CD14-positive monocyte (primary cell): ENCODE measurements at regions not wholly inside any gene's neighbourhood (a gene's known extent, or its start where the extent isn't known, plus 50 kb on each side); places are given as distances from the start of the nearest gene placed in this dataset.

Source experiments
- DNase-seq, 3 donors: peaks; one replicate each; pipeline ENCODE4 v3.0.0-alpha.2; 2011 to 2022
- H2AFZ ChIP-seq: 2 replicates; pipeline ENCODE4 v1.6.0; 2012; ENCODE audit warnings: mild to moderate bottlenecking, low read depth, low read length, inconsistent platforms; ENCODE audit not compliant: insufficient read depth, poor library complexity, severe bottlenecking
- H3K27ac ChIP-seq, 2 donors: 1 replicate in 1 of 2; 2 replicates in 1 of 2; pipeline ENCODE4 v1.5.1; 2012 to 2013; ENCODE audit warnings: low read length in 2 of 2, control low read depth in 1 of 2, inconsistent platforms in 1 of 2, low read depth in 1 of 2, mild to moderate bottlenecking in 1 of 2
- H3K27me3 ChIP-seq, 2 donors: one replicate each; pipeline versions ENCODE4 v1.6.0 to v1.6.1; 2011 to 2013; ENCODE audit warnings: low read length in 2 of 2; ENCODE audit not compliant: control insufficient read depth in 2 of 2, insufficient read depth in 2 of 2
- H3K36me3 ChIP-seq, 2 donors: replicated peaks in 1 of 2; 1 replicate in 1 of 2; 2 replicates in 1 of 2; pipeline versions ENCODE4 v1.5.1 to v1.6.1; 2012 to 2013; ENCODE audit warnings: low read length in 2 of 2, control low read depth in 1 of 2, inconsistent platforms in 1 of 2, mild to moderate bottlenecking in 1 of 2; ENCODE audit not compliant: insufficient read depth in 2 of 2, control insufficient read depth in 1 of 2
- H3K4me1 ChIP-seq, 2 donors: 1 replicate in 1 of 2; 2 replicates in 1 of 2; pipeline versions ENCODE4 v1.5.1 to v1.6.1; 2012 to 2013; ENCODE audit warnings: low read length in 2 of 2, control low read depth in 1 of 2, inconsistent platforms in 1 of 2, mild to moderate bottlenecking in 1 of 2, moderate library complexity in 1 of 2; ENCODE audit not compliant: insufficient read depth in 2 of 2, control insufficient read depth in 1 of 2
- H3K4me2 ChIP-seq: replicated peaks from 2 replicates; pipeline ENCODE3; 2012; ENCODE audit warnings: low read length, moderate library complexity, mild to moderate bottlenecking; ENCODE audit not compliant: poor library complexity, severe bottlenecking; ENCODE audit errors: extremely low read depth
- H3K4me3 ChIP-seq, 3 experiments: fragments of 200-600 bp in 1 of 3; sonication (generic) in 1 of 3; replicated peaks in 1 of 3; 1 replicate in 2 of 3; 2 replicates in 1 of 3; pipeline ENCODE4 v1.5.1; 2011 to 2013; ENCODE audit warnings: low read length in 3 of 3, mild to moderate bottlenecking in 3 of 3, control low read depth in 2 of 3, low read depth in 2 of 3, inconsistent platforms in 1 of 3, moderate library complexity in 1 of 3
- H3K79me2 ChIP-seq: 2 replicates; pipeline ENCODE4 v1.6.0; 2012; ENCODE audit warnings: mild to moderate bottlenecking, control low read depth, inconsistent platforms, low read length, moderate library complexity; ENCODE audit not compliant: insufficient read depth
- H3K9ac ChIP-seq: 2 replicates; pipeline ENCODE4 v1.6.0; 2017; ENCODE audit warnings: low read length, mild to moderate bottlenecking; ENCODE audit not compliant: insufficient read depth, poor library complexity, severe bottlenecking
- H3K9me3 ChIP-seq, 2 donors: replicated peaks in 1 of 2; 1 replicate in 1 of 2; 2 replicates in 1 of 2; pipeline versions ENCODE4 v1.5.1 to v1.6.1; 2012 to 2013; ENCODE audit warnings: low read length in 2 of 2, control low read depth in 1 of 2; ENCODE audit not compliant: control insufficient read depth in 1 of 2, insufficient read depth in 1 of 2
- H4K20me1 ChIP-seq: 2 replicates; pipeline ENCODE4 v1.6.0; 2012; ENCODE audit warnings: mild to moderate bottlenecking, low read length, control low read depth, moderate library complexity; ENCODE audit not compliant: insufficient read depth
- H3K27ac Mint-ChIP-seq, 7 donors: one replicate each; pipeline ENCODE4 v1.8.0; 2020; ENCODE audit warnings: mild to moderate bottlenecking in 7 of 7, mixed read lengths in 7 of 7, moderate library complexity in 6 of 7, inconsistent platforms in 2 of 7
- H3K27me3 Mint-ChIP-seq, 3 donors: one replicate each; pipeline ENCODE4 v1.8.0; 2021 to 2022; ENCODE audit warnings: low read depth in 3 of 3, mild to moderate bottlenecking in 3 of 3, mixed read lengths in 3 of 3, moderate library complexity in 3 of 3, inconsistent platforms in 1 of 3
- H3K36me3 Mint-ChIP-seq, 2 donors: one replicate each; pipeline ENCODE4 v1.8.0; 2020; ENCODE audit warnings: mixed read lengths in 2 of 2, inconsistent platforms in 1 of 2, mild to moderate bottlenecking in 1 of 2
- H3K4me1 Mint-ChIP-seq: one replicate; pipeline ENCODE4 v1.8.0; 2020; ENCODE audit warnings: mild to moderate bottlenecking, mixed read lengths
- H3K4me3 Mint-ChIP-seq, 2 donors: one replicate each; pipeline ENCODE4 v1.8.0; 2020; ENCODE audit warnings: mild to moderate bottlenecking in 2 of 2, mixed read lengths in 2 of 2, moderate library complexity in 1 of 2
- H3K9me3 Mint-ChIP-seq, 7 donors: one replicate each; pipeline ENCODE4 v1.8.0; 2020 to 2022; ENCODE audit warnings: mixed read lengths in 7 of 7, mild to moderate bottlenecking in 6 of 7, moderate library complexity in 6 of 7, inconsistent platforms in 2 of 7
- CTCF ChIP-seq: fragments of 200-600 bp; IDR thresholded peaks from one replicate; pipeline ENCODE4 v1.8.0; 2022; ENCODE audit warnings: antibody characterized with exemption, mild to moderate bottlenecking
- WGBS: methylation state at CpG from one replicate; pipeline ENCODE4 v1.1.5; 2013; ENCODE audit warnings: missing lambda C conversion rate; ENCODE audit not compliant: insufficient coverage; 5-methylcytosine and 5-hydroxymethylcytosine counted together
- intact Hi-C, 2 donors: fragments of 100-400 bp; cut with micrococcal nuclease; formaldehyde crosslinking; loops; one replicate each; pipeline versions ENCODE4 v1.15.0 to v1.15.1; 2023

- Histone ChIP-seq H3K4me2 (no peak overlapping the region), H3K9me3 (no peaks in the 10 kb centered on the region), H3K36me3 (no peaks in the 10 kb centered on the region), H3K4me1 (no peaks in the 10 kb centered on the region), H3K9ac (no peak overlapping the region), H3K27me3 (no peaks in the 10 kb centered on the region), H3K79me2 (no peaks in the 10 kb centered on the region), H4K20me1 (no peaks in the 10 kb centered on the region), H2AFZ (no peak overlapping the region), H3K27ac (no peak overlapping the region), H3K4me3 (no peak overlapping the region)
- intact Hi-C loops, result no loop called here
- Mint-ChIP-seq H3K4me3 (no peak overlapping the region), H3K9me3 (peaks cover 0 to 12% (median 0%) of the 10 kb centered on the region in 7 donors), H3K4me1 (no peaks in the 10 kb centered on the region), H3K36me3 (no peaks in the 10 kb centered on the region), H3K27me3 (peaks cover 0 to 2% (median 0%) of the 10 kb centered on the region in 3 donors), H3K27ac (no peak overlapping the region)
- 71% methylated on average over 1 of the region's 2 CpGs for WGBS
- no peak for DNase-seq
- TF ChIP-seq CTCF, result no peak
Observed at GRCh38 chr7:46029111-46029704, 108.1 kb upstream of the IGFBP3 start.

GRCh38 chr7:46028246-46028645 lies 107.2 kb upstream of the IGFBP3 start:
- Histone ChIP-seq H3K36me3 (no peaks in the 10 kb centered on the region), H3K4me3 (no peak overlapping the region), H3K4me1 (no peaks in the 10 kb centered on the region), H3K4me2 (no peak overlapping the region), H3K27ac (no peak overlapping the region), H4K20me1 (no peaks in the 10 kb centered on the region), H3K9ac (no peak overlapping the region), H3K79me2 (no peaks in the 10 kb centered on the region), H3K9me3 (no peaks in the 10 kb centered on the region), H2AFZ (no peak overlapping the region), H3K27me3 (no peaks in the 10 kb centered on the region)
- H3K36me3 Mint-ChIP-seq, result no peaks in the 10 kb centered on the region
- TF ChIP-seq CTCF, result no peak
- no peaks in the 10 kb centered on the region for H3K4me1 Mint-ChIP-seq
- H3K27ac Mint-ChIP-seq, result no peak overlapping the region
- no CpG with 5 or more reads among the region's 1 CpG for WGBS
- intact Hi-C loops, result no loop called here
- peaks cover 0 to 12% (median 0%) of the 10 kb centered on the region in 7 donors for H3K9me3 Mint-ChIP-seq
- no peak for DNase-seq
- H3K4me3 Mint-ChIP-seq, result no peak overlapping the region
- H3K27me3 Mint-ChIP-seq, result no peaks in the 10 kb centered on the region
